Retinal pigment epithelial cell (primary cell): ENCODE measurements at regions not wholly inside any gene's neighbourhood (a gene's known extent, or its start where the extent isn't known, plus 50 kb on each side); places are given as distances from the start of the nearest gene placed in this dataset.

Experiments
- DNase-seq: peaks from one replicate; pipeline ENCODE4 v3.0.0-alpha.2; 2010; ENCODE audit warnings: low read depth
- H3K4me3 ChIP-seq: 2 replicates; pipeline ENCODE4 v1.5.1; 2011; ENCODE audit warnings: mild to moderate bottlenecking, low read length, control low read depth, moderate library complexity
- CTCF ChIP-seq: conservative IDR thresholded peaks from 2 replicates; pipeline ENCODE4 v1.5.1; 2011; ENCODE audit warnings: low read depth, low read length, control low read depth, inconsistent platforms

- peak; percentile 54 for DNase-seq
- TF ChIP-seq CTCF, result no peak
- no peak overlapping the region for H3K4me3 ChIP-seq
These were observed 115.3 kb upstream of the SLC5A12 start for GRCh38 chr11:26837154-26837553.

- no peak overlapping the region for H3K4me3 ChIP-seq
- TF ChIP-seq CTCF, result no peak
- DNase-seq, result peak; percentile 75
These were observed 118.2 kb upstream of the SLC5A12 start for GRCh38 chr11:26839911-26840698.

DNA sequence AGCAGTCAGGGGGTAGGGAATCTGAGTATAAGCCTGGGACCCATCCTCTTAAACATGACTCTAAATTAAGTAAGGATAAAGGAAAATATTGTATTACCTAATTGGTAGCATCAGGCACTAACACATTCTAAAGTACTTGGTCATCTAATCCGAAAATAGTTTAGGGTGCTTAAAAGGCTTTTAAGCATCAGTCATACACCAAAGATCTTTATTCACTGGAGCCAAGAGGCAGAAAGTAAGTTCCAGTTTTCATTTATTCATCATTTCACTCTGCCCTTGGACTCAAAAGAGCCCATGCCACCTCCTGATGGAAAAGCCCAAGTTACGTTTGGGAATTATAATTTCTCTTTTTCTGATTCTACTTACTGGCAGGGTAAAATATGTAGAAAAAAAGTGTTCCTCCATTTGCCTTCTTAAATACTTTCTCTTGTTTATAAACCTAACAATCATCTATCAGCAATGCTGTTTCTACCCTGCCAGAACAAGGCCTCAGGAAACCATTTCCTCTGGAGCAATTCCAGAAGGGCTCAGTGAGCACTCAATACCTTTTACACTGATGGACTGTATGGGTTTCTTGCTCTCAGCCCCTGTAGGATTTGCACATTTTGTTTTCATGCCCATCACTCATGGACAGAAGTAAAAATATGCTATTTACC lies 120.1 kb upstream of the SLC5A12 start:
- peak; percentile 95 for DNase-seq

DNA sequence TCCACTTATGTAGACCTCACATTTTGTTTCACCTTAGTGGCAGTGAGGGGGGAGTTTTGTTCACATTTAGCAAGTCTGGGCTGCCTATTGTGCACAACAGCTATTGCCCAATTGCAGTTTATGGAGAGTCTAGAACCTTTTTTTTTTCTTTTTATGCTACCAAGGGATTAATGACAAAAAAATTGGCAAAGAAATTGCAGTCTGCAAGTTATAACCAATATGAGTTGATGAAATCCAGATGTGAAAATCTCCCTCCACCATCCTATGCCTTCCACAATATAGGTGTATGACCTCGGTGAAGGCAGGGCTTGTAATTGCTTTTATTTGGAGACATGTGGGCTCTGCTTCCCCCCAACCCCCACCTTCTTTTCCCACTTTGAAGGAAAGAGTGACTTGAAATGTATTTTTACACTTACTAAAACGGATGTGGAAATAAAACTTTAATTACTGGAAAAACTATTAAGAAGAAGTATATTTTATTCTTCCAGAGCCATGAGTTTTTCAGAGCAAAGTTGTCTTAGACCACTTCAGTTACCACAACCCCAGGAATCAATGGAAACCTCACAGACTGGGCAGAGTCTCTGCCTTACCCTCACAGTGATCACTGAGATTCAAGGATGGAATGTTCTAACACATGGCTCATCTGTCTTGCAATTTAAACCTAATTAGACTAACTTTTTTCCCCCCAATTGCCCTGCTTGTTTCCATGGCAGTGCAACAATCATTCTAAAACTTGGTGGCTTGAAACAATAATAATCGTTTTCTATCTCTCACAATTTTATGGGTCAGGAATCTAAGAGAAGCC lies 120.8 kb upstream of the SLC5A12 start:
- no peak overlapping the region for H3K4me3 ChIP-seq
- DNase-seq, result no peak
- no peak for TF ChIP-seq CTCF

More for the DNA sequence above, 120.1 kb upstream of the SLC5A12 start:
- no peak for TF ChIP-seq CTCF
- no peak overlapping the region for H3K4me3 ChIP-seq

- DNase-seq, result no peak
- no peak for TF ChIP-seq CTCF
- H3K4me3 ChIP-seq, result no peak overlapping the region
These were observed 121.7 kb upstream of the SLC5A12 start for GRCh38 chr11:26843539-26843938.

- H3K4me3 ChIP-seq, result no peak overlapping the region
- TF ChIP-seq CTCF, result no peak
- DNase-seq, result no peak
These were observed 123.1 kb upstream of the SLC5A12 start for GRCh38 chr11:26844963-26845362.
